SK-N-SH treated with all-trans-retinoic acid at 6 μM for 48 hours (cell line): ENCODE measurements at regions not wholly inside any gene's neighbourhood (a gene's known extent, or its start where the extent isn't known, plus 50 kb on each side); places are given as distances from the start of the nearest gene placed in this dataset.

Experiments used
- ATAC-seq: fragments of 200-7000 bp; cut with Tn5 transposase; 3 replicates; pipeline ENCODE4 v1.9.1; 2020; ENCODE audit warnings: mild to moderate bottlenecking, moderate library complexity
- ARNTL ChIP-seq: fragments of 450-650 bp; formaldehyde crosslinking; IDR thresholded peaks from 2 replicates; pipeline ENCODE4 v1.5.0; 2020; ENCODE audit warnings: low read depth, mild to moderate bottlenecking, moderate library complexity, borderline replicate concordance
- BACH2 ChIP-seq: fragments of 250-450 bp; sonication (Bioruptor Pico); IDR thresholded peaks from 2 replicates; pipeline ENCODE4 v1.9.0; 2021; ENCODE audit warnings: mild to moderate bottlenecking, borderline replicate concordance
- CSDC2 ChIP-seq: fragments of 250-450 bp; sonication (Bioruptor Pico); IDR thresholded peaks from 2 replicates; pipeline ENCODE4 v1.5.0; 2020; ENCODE audit warnings: mild to moderate bottlenecking, moderate library complexity
- GLIS3 ChIP-seq: fragments of 250-450 bp; sonication (Bioruptor Pico); IDR thresholded peaks from 2 replicates; pipeline ENCODE4 v1.5.0; 2020; ENCODE audit warnings: mild to moderate bottlenecking, moderate library complexity
- ISL1 ChIP-seq: fragments of 250-450 bp; sonication (Bioruptor Pico); IDR thresholded peaks from 2 replicates; pipeline ENCODE4 v2.1.2; 2022; ENCODE audit warnings: mild to moderate bottlenecking, moderate library complexity
- OSR1 ChIP-seq: fragments of 250-450 bp; sonication (Bioruptor Pico); IDR thresholded peaks from 2 replicates; pipeline ENCODE4 v1.8.0; 2022; ENCODE audit warnings: moderate library complexity, mild to moderate bottlenecking, inconsistent platforms
- PATZ1 ChIP-seq: fragments of 250-450 bp; sonication (Bioruptor Pico); IDR thresholded peaks from 2 replicates; pipeline ENCODE4 v1.8.0; 2020; ENCODE audit warnings: mild to moderate bottlenecking, moderate library complexity, borderline replicate concordance
- POU6F1 ChIP-seq: fragments of 250-450 bp; sonication (Bioruptor Pico); IDR thresholded peaks from 2 replicates; pipeline ENCODE4 v1.8.0; 2021; ENCODE audit warnings: low read depth, mild to moderate bottlenecking, moderate library complexity, borderline replicate concordance
- PPARA ChIP-seq: fragments of 250-450 bp; sonication (Bioruptor Pico); IDR thresholded peaks from 2 replicates; pipeline ENCODE4 v1.5.0; 2020; ENCODE audit warnings: mild to moderate bottlenecking, borderline replicate concordance
- SNAI2 ChIP-seq: fragments of 250-450 bp; sonication (Bioruptor Pico); IDR thresholded peaks from 2 replicates; pipeline ENCODE4 v1.5.0; 2020; ENCODE audit warnings: mild to moderate bottlenecking, moderate library complexity
- TCF4 ChIP-seq: fragments of 250-450 bp; sonication (Bioruptor Pico); IDR thresholded peaks from 2 replicates; pipeline ENCODE4 v1.8.0; 2021; ENCODE audit warnings: mild to moderate bottlenecking, moderate library complexity, borderline replicate concordance
- TOX ChIP-seq: fragments of 250-450 bp; sonication (Bioruptor Pico); IDR thresholded peaks from 2 replicates; pipeline ENCODE4 v1.8.0; 2021; ENCODE audit warnings: mild to moderate bottlenecking, moderate library complexity, borderline replicate concordance
- TSHZ2 ChIP-seq: fragments of 250-450 bp; sonication (Bioruptor Pico); IDR thresholded peaks from 2 replicates; pipeline ENCODE4 v1.5.0; 2020; ENCODE audit warnings: mild to moderate bottlenecking, moderate library complexity
- ZC3H10 ChIP-seq: fragments of 250-450 bp; sonication (Bioruptor Pico); IDR thresholded peaks from 2 replicates; pipeline ENCODE4 v1.5.1; 2021; ENCODE audit warnings: mild to moderate bottlenecking, moderate library complexity
- ZFP30 ChIP-seq: fragments of 450-650 bp; formaldehyde crosslinking; IDR thresholded peaks from 2 replicates; pipeline ENCODE4 v1.5.0; 2022; ENCODE audit warnings: mild to moderate bottlenecking, moderate library complexity
- ZNF565 ChIP-seq: fragments of 450-650 bp; formaldehyde crosslinking; conservative IDR thresholded peaks from 2 replicates; pipeline ENCODE4 v1.5.0; 2020; ENCODE audit warnings: low read depth, mild to moderate bottlenecking, moderate library complexity
- ZNF70 ChIP-seq: fragments of 450-650 bp; formaldehyde crosslinking; IDR thresholded peaks from 2 replicates; pipeline ENCODE4 v1.5.0; 2020; ENCODE audit warnings: mild to moderate bottlenecking, moderate library complexity
- ZNF8 ChIP-seq: fragments of 450-650 bp; formaldehyde crosslinking; IDR thresholded peaks from 2 replicates; pipeline ENCODE4 v1.5.0; 2020; ENCODE audit warnings: mild to moderate bottlenecking, moderate library complexity
- TF ChIP-seq, protein P1 (sequence below): fragments of 250-450 bp; sonication (Bioruptor Pico); IDR thresholded peaks from 2 replicates; pipeline ENCODE4 v1.5.1; 2020; ENCODE audit warnings: low read depth, mild to moderate bottlenecking, moderate library complexity
- TF ChIP-seq, protein P2 (sequence below): fragments of 250-450 bp; sonication (Bioruptor Pico); IDR thresholded peaks from 2 replicates; pipeline ENCODE4 v1.5.1; 2021; ENCODE audit warnings: mild to moderate bottlenecking, moderate library complexity

GRCh38 chr4:61086357-61086756 is 113.8 kb upstream of the ADGRL3 start:
- no peak for ATAC-seq
- TF ChIP-seq TCF4 (CRISPR knock-in tag), result no peak
- TF ChIP-seq ISL1 (CRISPR knock-in tag), result no peak
- TF ChIP-seq POU6F1 (CRISPR knock-in tag), result no peak
- no peak for TF ChIP-seq SNAI2
- no peak for TF ChIP-seq GLIS3 (CRISPR knock-in tag)
- no peak for TF ChIP-seq BACH2 (CRISPR knock-in tag)

DNA sequence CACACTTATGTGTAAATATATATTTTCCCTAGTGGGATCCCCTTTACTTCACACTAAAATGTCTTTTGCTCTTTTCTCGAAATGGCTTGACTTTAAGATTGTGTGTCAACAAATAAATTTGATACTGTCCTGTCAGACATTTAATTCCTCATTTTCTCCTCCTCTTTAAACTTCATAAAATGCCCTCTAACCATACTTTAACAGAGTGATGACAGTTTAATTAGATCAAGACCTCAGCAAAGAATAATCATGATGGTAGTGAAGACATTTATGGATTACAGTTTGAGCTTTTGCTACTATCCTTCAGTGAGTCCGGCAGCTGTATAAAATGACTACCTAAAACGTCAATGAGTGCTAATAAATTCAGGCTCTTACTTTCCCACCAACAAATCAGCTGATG is 113.1 kb upstream of the ADGRL3 start:
- ATAC-seq, result no peak
- no peak for TF ChIP-seq OSR1
- TF ChIP-seq ZFP30 (CRISPR knock-in tag), result no peak
- no peak for TF ChIP-seq ZNF8 (CRISPR knock-in tag)
- TF ChIP-seq, protein P1, sequence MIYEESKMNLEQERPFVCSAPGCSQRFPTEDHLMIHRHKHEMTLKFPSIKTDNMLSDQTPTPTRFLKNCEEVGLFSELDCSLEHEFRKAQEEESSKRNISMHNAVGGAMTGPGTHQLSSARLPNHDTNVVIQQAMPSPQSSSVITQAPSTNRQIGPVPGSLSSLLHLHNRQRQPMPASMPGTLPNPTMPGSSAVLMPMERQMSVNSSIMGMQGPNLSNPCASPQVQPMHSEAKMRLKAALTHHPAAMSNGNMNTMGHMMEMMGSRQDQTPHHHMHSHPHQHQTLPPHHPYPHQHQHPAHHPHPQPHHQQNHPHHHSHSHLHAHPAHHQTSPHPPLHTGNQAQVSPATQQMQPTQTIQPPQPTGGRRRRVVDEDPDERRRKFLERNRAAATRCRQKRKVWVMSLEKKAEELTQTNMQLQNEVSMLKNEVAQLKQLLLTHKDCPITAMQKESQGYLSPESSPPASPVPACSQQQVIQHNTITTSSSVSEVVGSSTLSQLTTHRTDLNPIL (CRISPR knock-in tag), result no peak
- TF ChIP-seq ARNTL (CRISPR knock-in tag), result no peak
- TF ChIP-seq PATZ1 (CRISPR knock-in tag), result no peak
- TF ChIP-seq ZC3H10 (CRISPR knock-in tag), result no peak
- TF ChIP-seq GLIS3 (CRISPR knock-in tag), result no peak
- TF ChIP-seq SNAI2, result no peak
- no peak for TF ChIP-seq PPARA
- TF ChIP-seq, protein P2, sequence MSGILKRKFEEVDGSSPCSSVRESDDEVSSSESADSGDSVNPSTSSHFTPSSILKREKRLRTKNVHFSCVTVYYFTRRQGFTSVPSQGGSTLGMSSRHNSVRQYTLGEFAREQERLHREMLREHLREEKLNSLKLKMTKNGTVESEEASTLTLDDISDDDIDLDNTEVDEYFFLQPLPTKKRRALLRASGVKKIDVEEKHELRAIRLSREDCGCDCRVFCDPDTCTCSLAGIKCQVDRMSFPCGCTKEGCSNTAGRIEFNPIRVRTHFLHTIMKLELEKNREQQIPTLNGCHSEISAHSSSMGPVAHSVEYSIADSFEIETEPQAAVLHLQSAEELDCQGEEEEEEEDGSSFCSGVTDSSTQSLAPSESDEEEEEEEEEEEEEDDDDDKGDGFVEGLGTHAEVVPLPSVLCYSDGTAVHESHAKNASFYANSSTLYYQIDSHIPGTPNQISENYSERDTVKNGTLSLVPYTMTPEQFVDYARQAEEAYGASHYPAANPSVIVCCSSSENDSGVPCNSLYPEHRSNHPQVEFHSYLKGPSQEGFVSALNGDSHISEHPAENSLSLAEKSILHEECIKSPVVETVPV (CRISPR knock-in tag), result no peak
- TF ChIP-seq ZNF70 (CRISPR knock-in tag), result no peak
- TF ChIP-seq TOX (CRISPR knock-in tag), result no peak
- TF ChIP-seq TCF4 (CRISPR knock-in tag), result no peak
- no peak for TF ChIP-seq CSDC2
- TF ChIP-seq TSHZ2 (CRISPR knock-in tag), result no peak
- no peak for TF ChIP-seq BACH2 (CRISPR knock-in tag)
- TF ChIP-seq ZNF565 (CRISPR knock-in tag), result no peak
- no peak for TF ChIP-seq POU6F1 (CRISPR knock-in tag)
